ENCODE measurements at regions not wholly inside any gene's neighbourhood (a gene's known extent, or its start where the extent isn't known, plus 50 kb on each side); places are given as distances from the start of the nearest gene placed in this dataset.

GRCh38 chr14:59107819-59108218 is 80.6 kb upstream of the DAAM1 start:
- DNase-seq (ENCODE audit: low spot score) = no peak

More at GRCh38 chr14:59107819-59108218, 80.6 kb upstream of the DAAM1 start:
- Mint-ChIP-seq H3K27ac (no peak overlapping the region; the same call in 1 of the 2 replicates), H3K4me1 (no peaks in the 10 kb centered on the region), H3K27me3 (ENCODE audit: low read depth) (no peaks in the 10 kb centered on the region), H3K4me3 (no peak overlapping the region), H3K36me3 (no peaks in the 10 kb centered on the region), H3K9me3 (peaks cover 8% of the 10 kb centered on the region; the same call in 1 of the 2 replicates)
- ChIA-PET CTCF (interaction anchor here (1.1 kb wide), 1 partner anchor 469 kb away, joined by 3 read pairs; the partner anchor contains the start of gene CCDC175), POLR2A (interaction anchor here (0.5 kb wide), 1 partner anchor 27 kb away, joined by 3 read pairs; no protein-coding TSS in a partner anchor)
- TF ChIP-seq KAT7 (CRISPR knock-in tag; IDR thresholded peaks at IDR 0.05; ENCODE audit: borderline replicate concordance) = no peak
- no peak for TF ChIP-seq TEAD4 (CRISPR knock-in tag; IDR thresholded peaks at IDR 0.05)
- TF ChIP-seq SMAD3 (CRISPR knock-in tag; IDR thresholded peaks at IDR 0.05; ENCODE audit: borderline replicate concordance) = no peak
- TF ChIP-seq AR (CRISPR knock-in tag; IDR thresholded peaks at IDR 0.05) = no peak
- TF ChIP-seq GRHL2 (CRISPR knock-in tag; IDR thresholded peaks at IDR 0.05; ENCODE audit: insufficient replicate concordance, severe bottlenecking) = no peak
- no peak for TF ChIP-seq PRRX2 (CRISPR knock-in tag; IDR thresholded peaks at IDR 0.05)
- no peak for TF ChIP-seq MYBL2 (CRISPR knock-in tag; IDR thresholded peaks at IDR 0.05)
- TF ChIP-seq ZNF263 (CRISPR knock-in tag; IDR thresholded peaks at IDR 0.05; ENCODE audit: low read depth) = no peak
- TF ChIP-seq NR1H2 (CRISPR knock-in tag; IDR thresholded peaks at IDR 0.05) = no peak
- TF ChIP-seq ZBTB21 (CRISPR knock-in tag; IDR thresholded peaks at IDR 0.05; ENCODE audit: borderline replicate concordance) = no peak
- TF ChIP-seq NR2C2 (CRISPR knock-in tag; IDR thresholded peaks at IDR 0.05) = no peak
- no peak for TF ChIP-seq JAZF1 (CRISPR knock-in tag; IDR thresholded peaks at IDR 0.05)
- TF ChIP-seq ZNF281 (CRISPR knock-in tag; IDR thresholded peaks at IDR 0.05) = no peak
- no peak for TF ChIP-seq ZNF671 (CRISPR knock-in tag; IDR thresholded peaks at IDR 0.05)
- TF ChIP-seq ATF2 (CRISPR knock-in tag; IDR thresholded peaks at IDR 0.05; ENCODE audit: borderline replicate concordance, low read depth) = no peak
- no peak for TF ChIP-seq USF1 (CRISPR knock-in tag; IDR thresholded peaks at IDR 0.05)
- no peak for TF ChIP-seq MAX (CRISPR knock-in tag; IDR thresholded peaks at IDR 0.05)
- TF ChIP-seq E2F1 (CRISPR knock-in tag; IDR thresholded peaks at IDR 0.05) = no peak
- no peak for ATAC-seq
